A549 (cell line): ENCODE measurements at regions not wholly inside any gene's neighbourhood (a gene's known extent, or its start where the extent isn't known, plus 50 kb on each side); places are given as distances from the start of the nearest gene placed in this dataset.

Experiments used
- ATAC-seq, 2 experiments: fragments of 200-7000 bp in 1 of 2; fragments of >200 bp in 1 of 2; cut with Nextera tagmentation in 1 of 2; cut with Tn5 transposase in 1 of 2; 3 replicates each; pipeline versions ENCODE4 v1.8.0 to v1.9.1; 2018 to 2020; ENCODE audit warnings: mild to moderate bottlenecking in 1 of 2, moderate library complexity in 1 of 2
- CTCF ChIA-PET: fragments of 300-600 bp; sonication (Branson Sonifier 250); formaldehyde crosslinking; extraction: SDS; loops from one replicate; lab custom pipeline; 2021; ENCODE audit warnings: antibody characterized with exemption, inconsistent platforms; lab: Yijun Ruan, JAX
- POLR2A ChIA-PET: fragments of 350-600 bp; formaldehyde crosslinking; extraction: SDS; loops from one replicate; lab custom pipeline; 2021; ENCODE audit warnings: antibody characterized with exemption, inconsistent platforms; lab: Yijun Ruan, JAX
- DNase-seq, 2 experiments: peaks; one replicate each; pipeline versions ENCODE4 v3.0.0 to v3.0.0-alpha.2; 2011 to 2016; ENCODE audit warnings: low read depth in 1 of 2, low spot score in 1 of 2
- FAIRE-seq: peaks from 2 replicates; lab custom pipeline; 2011; peaks lifted over from hg19 to GRCh38; lab: Jason Lieb, UNC
- H3K27ac ChIP-seq, 2 experiments: fragments of >200 bp; sonication (Bioruptor Twin); formaldehyde crosslinking; 3 replicates each; pipeline ENCODE4 v1.5.1; 2016 to 2017
- H3K4me1 ChIP-seq: fragments of >200 bp; sonication (Bioruptor Twin); formaldehyde crosslinking; 3 replicates; pipeline ENCODE4 v1.6.1; 2016
- H3K4me2 ChIP-seq: fragments of >200 bp; sonication (Bioruptor Twin); formaldehyde crosslinking; 3 replicates; pipeline ENCODE4 v1.6.1; 2016
- H3K4me3 ChIP-seq: fragments of >200 bp; sonication (Bioruptor Twin); formaldehyde crosslinking; 3 replicates; pipeline ENCODE4 v1.5.1; 2016
- H3K9me3 ChIP-seq: fragments of >200 bp; sonication (Bioruptor Twin); formaldehyde crosslinking; 3 replicates; pipeline ENCODE4 v1.6.1; 2016
- BCL3 ChIP-seq: fragments of >200 bp; sonication (Bioruptor Twin); formaldehyde crosslinking; IDR thresholded peaks from 3 replicates; pipeline ENCODE4 v1.6.1; 2016
- CEBPB ChIP-seq, 2 experiments: fragments of >200 bp in 1 of 2; sonication (Bioruptor Twin) in 1 of 2; formaldehyde crosslinking in 1 of 2; IDR thresholded peaks; 2 replicates each; pipeline ENCODE4 v1.6.1; 2012 to 2016
- EP300 ChIP-seq, 2 experiments: fragments of >200 bp; sonication (Bioruptor Twin); formaldehyde crosslinking; IDR thresholded peaks; 2 replicates in 1 of 2; 3 replicates in 1 of 2; pipeline ENCODE4 v1.6.1; 2016 to 2017
- ESRRA ChIP-seq: fragments of 150-350 bp; IDR thresholded peaks from 2 replicates; pipeline ENCODE4 v1.6.1; 2014; ENCODE audit warnings: mild to moderate bottlenecking, low read length, borderline replicate concordance
- FOSL2 ChIP-seq, 2 experiments: fragments of 450-650 bp in 1 of 2; fragments of >200 bp in 1 of 2; sonication (Bioruptor Twin) in 1 of 2; formaldehyde crosslinking; IDR thresholded peaks; 2 replicates each; pipeline versions ENCODE4 v1.5.0 to v1.6.1; 2016 to 2020; ENCODE audit warnings: mild to moderate bottlenecking in 1 of 2, moderate library complexity in 1 of 2
- GATA3 ChIP-seq: IDR thresholded peaks from 2 replicates; pipeline ENCODE4 v1.6.1; 2012; ENCODE audit warnings: borderline replicate concordance
- HES2 ChIP-seq: fragments of >200 bp; sonication (Bioruptor Twin); formaldehyde crosslinking; IDR thresholded peaks from 2 replicates; pipeline ENCODE4 v1.6.1; 2016
- JUN ChIP-seq, 2 experiments: fragments of >200 bp; sonication (Bioruptor Twin); formaldehyde crosslinking; IDR thresholded peaks; 2 replicates in 1 of 2; 3 replicates in 1 of 2; pipeline ENCODE4 v1.6.1; 2016 to 2017
- JUNB ChIP-seq: fragments of >200 bp; sonication (Bioruptor Twin); formaldehyde crosslinking; IDR thresholded peaks from 2 replicates; pipeline ENCODE4 v1.6.1; 2016
- KDM1A ChIP-seq: fragments of 200-600 bp; sonication (generic); IDR thresholded peaks from 2 replicates; pipeline ENCODE4 v1.6.1; 2016; ENCODE audit warnings: low read depth, mild to moderate bottlenecking
- MAFK ChIP-seq: fragments of 450-650 bp; IDR thresholded peaks from 2 replicates; pipeline ENCODE4 v1.6.1; 2014; ENCODE audit not compliant: partially characterized antibody
- NPAS2 ChIP-seq: fragments of 250-450 bp; sonication (Bioruptor Pico); IDR thresholded peaks from 2 replicates; pipeline ENCODE4 v1.8.0; 2022; ENCODE audit warnings: mild to moderate bottlenecking, moderate library complexity, borderline replicate concordance
- RAD21 ChIP-seq, 2 experiments: fragments of >200 bp in 1 of 2; sonication (Bioruptor Twin) in 1 of 2; formaldehyde crosslinking in 1 of 2; IDR thresholded peaks in 1 of 2; conservative IDR thresholded peaks in 1 of 2; 2 replicates in 1 of 2; 3 replicates in 1 of 2; pipeline ENCODE4 v1.6.1; 2012 to 2018; ENCODE audit warnings: inconsistent platforms in 1 of 2
- REST ChIP-seq: fragments of 200-600 bp; sonication (generic); IDR thresholded peaks from 2 replicates; pipeline ENCODE4 v1.6.1; 2016; ENCODE audit warnings: antibody characterized with exemption, mild to moderate bottlenecking, moderate library complexity
- RFX5 ChIP-seq: fragments of 450-650 bp; IDR thresholded peaks from 2 replicates; pipeline ENCODE4 v1.7.1; 2014; ENCODE audit warnings: antibody characterized with exemption, mild to moderate bottlenecking, moderate library complexity
- SMC3 ChIP-seq: fragments of >200 bp; sonication (Bioruptor Twin); formaldehyde crosslinking; IDR thresholded peaks from 3 replicates; pipeline ENCODE4 v1.6.1; 2018; ENCODE audit warnings: inconsistent platforms
- WGBS: methylation state at CpG from one replicate; pipeline ENCODE4 v1.1.6; 2017; ENCODE audit errors: missing lambda C conversion rate; 5-methylcytosine and 5-hydroxymethylcytosine counted together
- TF ChIP-seq, protein P1 (sequence below): IDR thresholded peaks from 2 replicates; pipeline ENCODE4 v1.6.1; 2012

DNA sequence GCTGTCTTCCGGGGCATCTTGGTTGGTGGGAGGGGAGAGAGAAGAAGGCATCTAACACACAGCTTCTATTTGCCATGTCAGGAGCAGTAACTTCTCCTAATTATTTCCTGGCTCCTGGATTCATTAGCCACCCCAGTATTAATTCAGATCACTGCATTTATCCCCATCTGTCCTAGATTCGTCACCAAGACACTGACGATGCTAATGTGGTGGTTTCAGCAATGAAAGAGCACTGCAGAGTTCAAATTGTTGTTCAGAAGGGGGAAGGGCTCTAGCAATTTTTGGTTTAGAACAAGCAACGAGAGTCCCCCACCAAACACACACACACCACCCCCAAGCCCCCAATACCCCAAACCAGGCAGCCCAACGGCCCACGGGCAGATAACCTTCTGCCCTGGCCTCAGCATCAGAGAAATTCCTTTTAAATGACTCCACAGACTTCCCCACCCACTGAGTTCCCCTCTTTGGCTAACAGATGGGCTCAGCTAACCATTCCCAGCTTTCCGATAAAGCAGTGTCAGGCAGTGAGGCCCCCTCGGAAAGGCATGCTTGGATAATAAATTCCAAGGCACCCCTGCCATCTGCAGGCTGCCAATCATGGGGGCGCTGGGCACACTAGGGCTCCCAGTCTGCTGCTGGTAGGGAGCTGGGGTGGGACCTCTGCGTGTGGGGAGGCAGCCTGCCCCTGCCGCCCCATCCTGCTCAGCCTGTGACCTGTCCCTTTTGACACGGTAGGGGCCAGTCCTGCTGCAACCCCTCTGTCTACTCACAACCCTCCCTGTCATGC is 453.5 kb downstream of the MIAT start (continued):
- no peak for TF ChIP-seq ESRRA
- no peak for TF ChIP-seq KDM1A
- peak; percentile 79 for TF ChIP-seq JUNB
- 0 out of 2 replicates have a peak, but pooled peaks have one; percentile 55 for TF ChIP-seq FOSL2 (IDR thresholded peaks at IDR 0.05)
- peak; percentile 52; the same call in 1 of the 2 replicates for TF ChIP-seq FOSL2 (CRISPR knock-in tag; IDR thresholded peaks at IDR 0.05)
- no peak for TF ChIP-seq RFX5
- peak in 1 of 2 experiments; percentile 55; a peak in 2 of 5 replicates for TF ChIP-seq JUN (IDR thresholded peaks at IDR 0.05)
- TF ChIP-seq BCL3, result 0 out of 3 replicates have a peak, but pooled peaks have one; percentile 29

GRCh38 chr22:27111796-27112672 is 454.6 kb downstream of the MIAT start:
- Histone ChIP-seq H3K9me3 (0 out of 3 replicates have a peak, but pooled peaks cover 2% of the 10 kb centered on the region), H3K4me2 (peak overlapping the region; percentile 57), H3K27ac (peak overlapping the region; percentile 94 to 96), H3K4me1 (peaks cover 94% of the 10 kb centered on the region), H3K4me3 (no peak overlapping the region)
- WGBS, result 65% methylated on average over 7 of the region's 7 CpGs
- CTCF ChIA-PET, result interaction anchor here (1.2 to 1.6 kb wide), 6 partner anchors 25 to 430 kb away, joined by 3 to 6 read pairs (median 4); no protein-coding TSS in a partner anchor
- POLR2A ChIA-PET, result interaction anchor here (1.1 kb wide), 1 partner anchor 217 kb away, joined by 3 read pairs; no protein-coding TSS in a partner anchor
- DNase-seq (peak in 1 of 2 experiments; percentile 38), ATAC-seq (no peak), FAIRE-seq (no peak)
- no peak for TF ChIP-seq KDM1A

DNA sequence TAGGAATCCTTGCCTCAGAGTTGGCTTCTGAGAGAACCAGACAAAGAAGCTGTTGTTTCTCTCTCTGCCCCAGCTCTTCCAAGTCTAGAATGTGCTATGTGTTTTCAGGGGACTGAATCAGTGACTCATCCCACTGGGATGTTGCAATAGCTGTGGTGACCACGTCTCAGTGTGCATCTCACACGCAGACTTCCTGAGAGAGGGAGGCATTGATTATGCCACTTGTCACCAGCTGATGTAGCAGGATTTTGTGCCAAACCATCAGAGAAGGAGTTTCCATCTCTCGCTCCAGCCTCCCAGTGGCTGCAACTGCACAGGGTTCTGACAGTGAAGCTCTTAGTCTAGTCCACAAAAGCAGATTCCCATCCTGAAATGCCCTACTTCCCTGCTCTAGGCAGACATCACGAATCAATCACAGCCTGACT is 455.8 kb downstream of the MIAT start:
- TF ChIP-seq MAFK (peak; percentile 49), NPAS2 (no peak), FOSL2 (IDR thresholded peaks at IDR 0.05) (peak; percentile 85), FOSL2 (CRISPR knock-in tag; IDR thresholded peaks at IDR 0.05) (peak; percentile 89), REST (no peak), CEBPB (IDR thresholded peaks at IDR 0.05) (peak; percentile 91 to 99), JUNB (peak; percentile 90), HES2 (peak; percentile 50; the same call in 1 of the 2 replicates), BCL3 (0 out of 3 replicates have a peak, but pooled peaks have one; percentile 46), JUN (IDR thresholded peaks at IDR 0.05) (peak; percentile 60 to 65; a peak in 3 of 5 replicates), RFX5 (no peak), SMC3 (peak; percentile 49; the same call in 1 of the 3 replicates), RAD21 (conservative IDR thresholded peaks at IDR 0.05 in 1 of 2, IDR thresholded peaks at IDR 0.05 in 1 of 2) (peak; percentile 14 to 55; a peak in 4 of 5 replicates), EP300 (IDR thresholded peaks at IDR 0.05) (peak; percentile 75 to 80; a peak in 2 of 5 replicates), GATA3 (peak; percentile 83; the same call in 1 of the 2 replicates)
- TF ChIP-seq, protein P1, sequence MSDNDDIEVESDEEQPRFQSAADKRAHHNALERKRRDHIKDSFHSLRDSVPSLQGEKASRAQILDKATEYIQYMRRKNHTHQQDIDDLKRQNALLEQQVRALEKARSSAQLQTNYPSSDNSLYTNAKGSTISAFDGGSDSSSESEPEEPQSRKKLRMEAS, result peak; percentile 86
- no peak overlapping the region for H3K4me3 ChIP-seq
- peaks cover 84% of the 10 kb centered on the region for H3K4me1 ChIP-seq
- H3K9me3 ChIP-seq, result peaks cover 7% of the 10 kb centered on the region; the same call in 1 of the 3 replicates
- ChIA-PET POLR2A (interaction anchor here (0.8 to 1.2 kb wide), 5 partner anchors 21 to 349 kb away, joined by 3 to 5 read pairs (median 3); no protein-coding TSS in a partner anchor), CTCF (interaction anchor here (1.6 kb wide), 1 partner anchor 219 kb away, joined by 4 read pairs; no protein-coding TSS in a partner anchor)
- FAIRE-seq (no peak), DNase-seq (peak; percentile 65 to 87), ATAC-seq (peak; percentile 47 to 70)
- WGBS, result 8% methylated on average over 4 of the region's 4 CpGs
- H3K4me2 ChIP-seq, result peak overlapping the region; percentile 54
- peak overlapping the region; percentile 94 to 96 for H3K27ac ChIP-seq
